ENCODE measurements at regions not wholly inside any gene's neighbourhood (a gene's known extent, or its start where the extent isn't known, plus 50 kb on each side); places are given as distances from the start of the nearest gene placed in this dataset.
"Not testable (repeated sequence)": the region's sequence is repeated elsewhere in the genome, so short reads cannot be mapped to it uniquely, and the experiment has no call there.

GRCh38 chr18:55968550-55968949 lies 380.6 kb upstream of the TCF4 start:
- intact Hi-C loops (cut with DNase I), result no loop called here
- H3K36me3 ChIP-seq, result no peaks in the 10 kb centered on the region
- no peaks in the 10 kb centered on the region for H3K27me3 ChIP-seq
- WGBS, result 83% methylated on average over 3 of the region's 3 CpGs
- no peaks in the 10 kb centered on the region for H3K9me3 ChIP-seq
- TF ChIP-seq POLR2A (IDR thresholded peaks at IDR 0.05; ENCODE audit: low read depth), result no peak
- TF ChIP-seq, protein P1, sequence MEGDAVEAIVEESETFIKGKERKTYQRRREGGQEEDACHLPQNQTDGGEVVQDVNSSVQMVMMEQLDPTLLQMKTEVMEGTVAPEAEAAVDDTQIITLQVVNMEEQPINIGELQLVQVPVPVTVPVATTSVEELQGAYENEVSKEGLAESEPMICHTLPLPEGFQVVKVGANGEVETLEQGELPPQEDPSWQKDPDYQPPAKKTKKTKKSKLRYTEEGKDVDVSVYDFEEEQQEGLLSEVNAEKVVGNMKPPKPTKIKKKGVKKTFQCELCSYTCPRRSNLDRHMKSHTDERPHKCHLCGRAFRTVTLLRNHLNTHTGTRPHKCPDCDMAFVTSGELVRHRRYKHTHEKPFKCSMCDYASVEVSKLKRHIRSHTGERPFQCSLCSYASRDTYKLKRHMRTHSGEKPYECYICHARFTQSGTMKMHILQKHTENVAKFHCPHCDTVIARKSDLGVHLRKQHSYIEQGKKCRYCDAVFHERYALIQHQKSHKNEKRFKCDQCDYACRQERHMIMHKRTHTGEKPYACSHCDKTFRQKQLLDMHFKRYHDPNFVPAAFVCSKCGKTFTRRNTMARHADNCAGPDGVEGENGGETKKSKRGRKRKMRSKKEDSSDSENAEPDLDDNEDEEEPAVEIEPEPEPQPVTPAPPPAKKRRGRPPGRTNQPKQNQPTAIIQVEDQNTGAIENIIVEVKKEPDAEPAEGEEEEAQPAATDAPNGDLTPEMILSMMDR (IDR thresholded peaks at IDR 0.05), result no peak
- no peak for TF ChIP-seq POLR2AphosphoS5 (IDR thresholded peaks at IDR 0.05)
- no peak for TF ChIP-seq EP300 (IDR thresholded peaks at IDR 0.05)
- no peak overlapping the region for H3K4me3 ChIP-seq
- no peak overlapping the region for H3K27ac ChIP-seq (replicated peaks in 1 of 4)
- DNase-seq (ENCODE audit: extremely low spot score), result no peak
- no peaks in the 10 kb centered on the region for H3K4me1 ChIP-seq

- no peaks in the 10 kb centered on the region for H3K4me1 ChIP-seq
- DNase-seq (ENCODE audit: extremely low spot score), result no peak
- H3K4me3 ChIP-seq, result no peak overlapping the region
- intact Hi-C loops (cut with DNase I), result no loop called here
- no peaks in the 10 kb centered on the region for H3K36me3 ChIP-seq
- WGBS, result 91% methylated on average over 3 of the region's 3 CpGs
- TF ChIP-seq EP300 (IDR thresholded peaks at IDR 0.05), result no peak
- TF ChIP-seq, protein P1 (IDR thresholded peaks at IDR 0.05), result no peak
- no peak for TF ChIP-seq POLR2A (IDR thresholded peaks at IDR 0.05; ENCODE audit: low read depth)
- no peak for TF ChIP-seq POLR2AphosphoS5 (IDR thresholded peaks at IDR 0.05)
- H3K27ac ChIP-seq (replicated peaks in 1 of 4), result no peak overlapping the region
- no peaks in the 10 kb centered on the region for H3K9me3 ChIP-seq
- H3K27me3 ChIP-seq, result no peaks in the 10 kb centered on the region
These were observed 379.0 kb upstream of the TCF4 start for GRCh38 chr18:55967019-55967418.

DNA sequence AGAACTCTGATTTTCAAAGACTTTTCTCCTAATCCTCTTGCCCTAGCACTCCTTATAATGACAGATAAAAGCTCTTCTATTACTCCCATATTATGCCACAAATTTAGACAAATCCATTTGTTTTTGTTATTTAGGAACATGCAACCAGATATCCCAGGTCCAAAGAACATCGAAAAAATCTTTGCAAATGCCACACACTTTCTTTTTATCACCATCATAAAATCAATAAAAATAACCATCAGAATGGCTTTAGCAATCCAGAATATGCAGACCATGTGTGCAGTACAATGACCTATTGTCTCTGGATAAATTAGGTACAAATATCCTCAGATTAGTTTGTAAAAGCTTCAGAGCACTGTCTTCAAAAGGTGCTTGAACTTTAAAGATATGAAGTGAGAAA lies 376.2 kb upstream of the TCF4 start:
- TF ChIP-seq, protein P1 (IDR thresholded peaks at IDR 0.05), result no peak
- TF ChIP-seq EP300 (IDR thresholded peaks at IDR 0.05) (no peak), POLR2A (IDR thresholded peaks at IDR 0.05; ENCODE audit: low read depth) (no peak), POLR2AphosphoS5 (IDR thresholded peaks at IDR 0.05) (no peak)
- WGBS, result 92% methylated on average over 1 of the region's 1 CpG
- H3K27me3 ChIP-seq, result no peaks in the 10 kb centered on the region
- H3K4me3 ChIP-seq, result no peak overlapping the region
- H3K4me1 ChIP-seq, result no peaks in the 10 kb centered on the region
- H3K9me3 ChIP-seq, result no peaks in the 10 kb centered on the region
- no peak for DNase-seq (ENCODE audit: extremely low spot score)
- intact Hi-C loops (cut with DNase I), result no loop called here
- H3K36me3 ChIP-seq, result no peaks in the 10 kb centered on the region
- no peak overlapping the region for H3K27ac ChIP-seq (replicated peaks in 1 of 4)

DNA sequence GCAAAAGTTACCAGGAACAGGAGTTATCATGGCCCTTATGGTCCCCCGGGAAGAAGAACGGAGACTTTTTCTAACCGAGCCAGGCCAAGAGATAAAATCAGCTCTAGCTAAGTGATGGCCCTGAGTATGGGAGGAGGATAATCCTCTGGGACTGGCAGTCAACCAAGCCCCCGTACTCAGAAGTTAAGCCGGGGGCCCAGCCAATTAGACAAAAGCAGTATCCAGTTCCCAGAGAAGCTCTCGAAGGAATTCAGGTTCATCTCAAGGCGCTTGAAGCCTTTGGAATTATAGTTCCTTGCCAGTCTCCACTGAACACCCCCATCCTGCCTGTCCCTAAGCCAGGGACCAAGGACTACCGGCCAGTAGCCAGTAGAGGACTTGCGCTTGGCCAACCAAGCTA lies 365.3 kb upstream of the TCF4 start:
- intact Hi-C loops (cut with DNase I), result no loop called here
- TF ChIP-seq, protein P1 (IDR thresholded peaks at IDR 0.05), result no peak
- TF ChIP-seq POLR2A (IDR thresholded peaks at IDR 0.05; ENCODE audit: low read depth), result no peak
- no peak for TF ChIP-seq POLR2AphosphoS5 (IDR thresholded peaks at IDR 0.05)
- TF ChIP-seq EP300 (IDR thresholded peaks at IDR 0.05), result no peak
- WGBS, result 98% methylated on average over 8 of the region's 9 CpGs
- no peak overlapping the region for H3K4me3 ChIP-seq
- no peak overlapping the region for H3K27ac ChIP-seq (replicated peaks in 1 of 4)
- H3K4me1 ChIP-seq, result no peaks in the 10 kb centered on the region
- no peaks in the 10 kb centered on the region for H3K36me3 ChIP-seq
- no peaks in the 10 kb centered on the region for H3K27me3 ChIP-seq
- H3K9me3 ChIP-seq, result no peaks in the 10 kb centered on the region
- no peak for DNase-seq (ENCODE audit: extremely low spot score)

- intact Hi-C loops (cut with DNase I); H3K27me3 ChIP-seq; H3K27ac ChIP-seq (replicated peaks in 1 of 4); H3K36me3 ChIP-seq; DNase-seq (ENCODE audit: extremely low spot score); H3K9me3 ChIP-seq; H3K4me3 ChIP-seq; H3K4me1 ChIP-seq: not testable (repeated sequence)
- WGBS, result 89% methylated on average over 7 of the region's 7 CpGs
These were observed 363.7 kb upstream of the TCF4 start for GRCh38 chr18:55951738-55952137.
